HG02623 (cell line): ENCODE measurements at regions not wholly inside any gene's neighbourhood (a gene's known extent, or its start where the extent isn't known, plus 50 kb on each side); places are given as distances from the start of the nearest gene placed in this dataset.
"Not testable (repeated sequence)": the region's sequence is repeated elsewhere in the genome, so short reads cannot be mapped to it uniquely, and the experiment has no call there.

Experiments used
- ATAC-seq: cut with Tn5 transposase; IDR thresholded peaks from one replicate; pipeline ENCODE4 v1.9.1; 2021; ENCODE audit warnings: moderate library complexity; ENCODE audit not compliant: unreplicated experiment

- no peak for ATAC-seq
Measured at GRCh38 chr3:31179768-31180167, 285.3 kb upstream of the GADL1 start.

GRCh38 chr3:31180274-31180673, 285.8 kb upstream of the GADL1 start:
- no peak for ATAC-seq

GRCh38 chr3:31181661-31182060, 287.2 kb upstream of the GADL1 start:
- ATAC-seq, result no peak

- no peak for ATAC-seq
Measured at GRCh38 chr3:31182661-31183060, 288.2 kb upstream of the GADL1 start.

- ATAC-seq, result no peak
Measured at GRCh38 chr3:31184261-31185061, 290.0 kb upstream of the GADL1 start.

GRCh38 chr3:31185062-31185357, 290.5 kb upstream of the GADL1 start:
- ATAC-seq, result no peak

GRCh38 chr3:31186041-31186440, 291.6 kb upstream of the GADL1 start:
- no peak for ATAC-seq

- ATAC-seq, result no peak
Measured at GRCh38 chr3:31187380-31187779, 292.9 kb upstream of the GADL1 start.

GRCh38 chr3:31188112-31188511, 293.7 kb upstream of the GADL1 start:
- ATAC-seq, result no peak

GRCh38 chr3:31189330-31189729, 294.9 kb upstream of the GADL1 start:
- no peak for ATAC-seq

- ATAC-seq, result no peak
Measured at GRCh38 chr3:31189971-31190370, 295.5 kb upstream of the GADL1 start.

- ATAC-seq, result no peak
Measured at GRCh38 chr3:31191354-31191753, 296.9 kb upstream of the GADL1 start.

GRCh38 chr3:31193429-31193828, 299.0 kb upstream of the GADL1 start:
- no peak for ATAC-seq

- ATAC-seq, result no peak
Measured at GRCh38 chr3:31193871-31194270, 299.4 kb upstream of the GADL1 start.

GRCh38 chr3:31196261-31196660, 301.8 kb upstream of the GADL1 start:
- no peak for ATAC-seq

GRCh38 chr3:31196881-31197364, 302.5 kb upstream of the GADL1 start:
- ATAC-seq, result no peak

- no peak for ATAC-seq
Measured at GRCh38 chr3:31197941-31198340, 303.5 kb upstream of the GADL1 start.

GRCh38 chr3:31198890-31199289, 304.4 kb upstream of the GADL1 start:
- no peak for ATAC-seq

- no peak for ATAC-seq
Measured at GRCh38 chr3:31203960-31204795, 309.7 kb upstream of the GADL1 start.

GRCh38 chr3:31204796-31205056, 310.3 kb upstream of the GADL1 start:
- ATAC-seq, result not testable (repeated sequence)

- no peak for ATAC-seq
Measured at GRCh38 chr3:31210068-31210645, 315.7 kb upstream of the GADL1 start.

GRCh38 chr3:31213869-31214486, 318.7 kb upstream of the STT3B start:
- peak; percentile 49 for ATAC-seq
